Endothelial cell of umbilical vein (primary cell): ENCODE measurements at regions not wholly inside any gene's neighbourhood (a gene's known extent, or its start where the extent isn't known, plus 50 kb on each side); places are given as distances from the start of the nearest gene placed in this dataset.

Experiments
- EZH2 ChIP-seq: IDR thresholded peaks from 2 replicates; pipeline ENCODE4 v1.6.1; 2012; ENCODE audit warnings: borderline replicate concordance, low read depth, mild to moderate bottlenecking, moderate library complexity, low read length, inconsistent platforms; ENCODE audit not compliant: severe bottlenecking
- JUN ChIP-seq: IDR thresholded peaks from 2 replicates; pipeline ENCODE4 v1.6.1; 2011; ENCODE audit warnings: borderline replicate concordance, low read depth; ENCODE audit not compliant: insufficient read length, insufficient read depth
- POLR2A ChIP-seq: IDR thresholded peaks from 2 replicates; pipeline ENCODE4 v1.6.1; 2012; ENCODE audit warnings: low read depth, mild to moderate bottlenecking, control low read depth, low read length
- POLR2AphosphoS5 ChIP-seq: IDR thresholded peaks from 2 replicates; pipeline ENCODE4 v1.6.1; 2012; ENCODE audit warnings: low read depth, mild to moderate bottlenecking, control low read depth, low read length, moderate library complexity; ENCODE audit not compliant: insufficient read depth
- TF ChIP-seq, protein P1 (sequence below), 2 donors: IDR thresholded peaks; 1 replicate in 1 of 2; 2 replicates in 1 of 2; pipeline ENCODE4 v1.5.1; 2011; ENCODE audit warnings: low read length in 2 of 2, mild to moderate bottlenecking in 2 of 2, moderate library complexity in 2 of 2, control low read depth in 1 of 2, inconsistent platforms in 1 of 2, low read depth in 1 of 2; ENCODE audit not compliant: insufficient read depth in 1 of 2; ENCODE audit errors: extremely low read depth in 1 of 2

DNA sequence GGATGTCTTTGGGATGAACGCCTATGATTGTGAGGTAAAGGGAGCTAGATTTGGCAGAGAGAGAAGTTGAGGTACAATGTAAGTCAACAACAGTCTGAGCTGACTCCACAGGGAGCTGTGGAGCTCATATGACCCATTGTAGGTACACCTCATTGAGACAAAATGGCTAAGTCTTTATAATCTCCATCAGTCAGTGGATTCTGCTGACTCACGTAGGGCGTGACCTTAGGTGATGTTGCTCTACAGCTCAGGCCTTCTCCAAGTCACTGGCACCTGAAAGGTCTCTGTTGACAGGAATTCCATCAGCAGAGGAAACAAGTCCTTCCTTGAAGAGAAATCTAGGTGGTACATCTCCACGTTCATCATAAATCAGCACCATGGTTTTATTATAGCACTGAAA, 118.2 kb upstream of the PRR16 start:
- TF ChIP-seq, protein P1, sequence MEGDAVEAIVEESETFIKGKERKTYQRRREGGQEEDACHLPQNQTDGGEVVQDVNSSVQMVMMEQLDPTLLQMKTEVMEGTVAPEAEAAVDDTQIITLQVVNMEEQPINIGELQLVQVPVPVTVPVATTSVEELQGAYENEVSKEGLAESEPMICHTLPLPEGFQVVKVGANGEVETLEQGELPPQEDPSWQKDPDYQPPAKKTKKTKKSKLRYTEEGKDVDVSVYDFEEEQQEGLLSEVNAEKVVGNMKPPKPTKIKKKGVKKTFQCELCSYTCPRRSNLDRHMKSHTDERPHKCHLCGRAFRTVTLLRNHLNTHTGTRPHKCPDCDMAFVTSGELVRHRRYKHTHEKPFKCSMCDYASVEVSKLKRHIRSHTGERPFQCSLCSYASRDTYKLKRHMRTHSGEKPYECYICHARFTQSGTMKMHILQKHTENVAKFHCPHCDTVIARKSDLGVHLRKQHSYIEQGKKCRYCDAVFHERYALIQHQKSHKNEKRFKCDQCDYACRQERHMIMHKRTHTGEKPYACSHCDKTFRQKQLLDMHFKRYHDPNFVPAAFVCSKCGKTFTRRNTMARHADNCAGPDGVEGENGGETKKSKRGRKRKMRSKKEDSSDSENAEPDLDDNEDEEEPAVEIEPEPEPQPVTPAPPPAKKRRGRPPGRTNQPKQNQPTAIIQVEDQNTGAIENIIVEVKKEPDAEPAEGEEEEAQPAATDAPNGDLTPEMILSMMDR (IDR thresholded peaks at IDR 0.05; ENCODE audit: extremely low read depth in 1 of 2, insufficient read depth in 1 of 2, low read depth in 1 of 2, low read length in 2 of 2), result no peak
- TF ChIP-seq POLR2A (no peak), POLR2AphosphoS5 (no peak), EZH2 (no peak), JUN (no peak)
